CD4-positive, alpha-beta T cell treated with Interferon gamma for 1 hour (primary cell): ENCODE measurements at regions not wholly inside any gene's neighbourhood (a gene's known extent, or its start where the extent isn't known, plus 50 kb on each side); places are given as distances from the start of the nearest gene placed in this dataset.
"Not testable (repeated sequence)": the region's sequence is repeated elsewhere in the genome, so short reads cannot be mapped to it uniquely, and the experiment has no call there.

ENCODE experiments used
- DNase-seq: peaks from one replicate; pipeline ENCODE4 v3.0.0-alpha.2; 2020

DNA sequence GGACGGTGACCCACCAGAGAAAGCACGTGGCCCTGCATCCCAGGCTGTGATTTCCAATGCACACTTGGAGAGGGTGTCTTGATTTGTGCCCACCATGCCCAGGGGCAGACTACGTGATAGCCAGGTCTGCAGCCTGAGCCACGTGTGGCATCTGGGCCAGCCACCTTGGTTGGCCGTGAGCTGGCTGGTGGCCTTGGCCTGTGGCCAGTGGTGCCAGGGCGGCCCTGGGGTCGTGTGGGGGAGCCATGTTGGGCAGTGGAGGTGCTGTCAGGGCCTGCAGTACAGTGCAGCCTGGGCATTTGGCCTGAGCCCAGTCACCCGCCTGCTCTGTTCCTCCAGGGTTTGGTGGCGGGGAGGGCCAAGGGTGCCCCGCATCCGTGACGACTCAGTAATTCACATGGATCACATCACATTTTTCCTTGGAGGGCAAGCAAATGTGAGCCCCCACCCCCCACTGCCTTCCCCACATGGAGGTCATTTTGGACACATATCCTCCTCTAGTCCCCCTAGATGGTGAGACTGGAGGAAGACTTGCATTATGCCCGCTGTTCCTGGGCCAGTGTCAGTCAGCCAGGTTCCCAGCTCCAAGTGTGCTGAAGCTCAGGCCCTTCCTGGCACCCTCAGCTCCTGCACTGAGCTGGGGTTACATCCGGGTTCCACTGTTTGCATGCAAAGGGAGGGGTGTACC, 201.4 kb downstream of the UBE3A start:
- no peak for DNase-seq

DNA sequence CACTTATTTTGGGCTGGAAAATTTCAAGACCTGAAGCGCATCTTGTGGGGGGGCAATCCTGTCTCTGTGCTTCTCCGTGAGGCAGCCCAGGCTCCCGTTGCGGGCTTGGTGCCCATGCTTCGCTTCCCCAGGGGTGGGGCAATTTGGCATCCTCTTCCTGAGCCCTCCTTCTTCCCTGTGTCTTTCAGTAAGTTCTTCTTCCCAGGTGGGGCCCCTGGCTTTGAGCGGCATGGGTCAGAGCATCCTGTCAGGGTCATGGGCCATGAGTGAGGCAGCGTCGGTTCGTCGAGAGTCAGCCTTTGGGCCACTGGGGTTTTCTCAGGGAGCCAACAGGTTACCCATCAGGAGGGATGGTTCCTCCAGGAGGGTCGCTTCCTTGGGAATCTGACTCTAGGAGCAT, 200.7 kb downstream of the UBE3A start:
- DNase-seq: no peak

DNA sequence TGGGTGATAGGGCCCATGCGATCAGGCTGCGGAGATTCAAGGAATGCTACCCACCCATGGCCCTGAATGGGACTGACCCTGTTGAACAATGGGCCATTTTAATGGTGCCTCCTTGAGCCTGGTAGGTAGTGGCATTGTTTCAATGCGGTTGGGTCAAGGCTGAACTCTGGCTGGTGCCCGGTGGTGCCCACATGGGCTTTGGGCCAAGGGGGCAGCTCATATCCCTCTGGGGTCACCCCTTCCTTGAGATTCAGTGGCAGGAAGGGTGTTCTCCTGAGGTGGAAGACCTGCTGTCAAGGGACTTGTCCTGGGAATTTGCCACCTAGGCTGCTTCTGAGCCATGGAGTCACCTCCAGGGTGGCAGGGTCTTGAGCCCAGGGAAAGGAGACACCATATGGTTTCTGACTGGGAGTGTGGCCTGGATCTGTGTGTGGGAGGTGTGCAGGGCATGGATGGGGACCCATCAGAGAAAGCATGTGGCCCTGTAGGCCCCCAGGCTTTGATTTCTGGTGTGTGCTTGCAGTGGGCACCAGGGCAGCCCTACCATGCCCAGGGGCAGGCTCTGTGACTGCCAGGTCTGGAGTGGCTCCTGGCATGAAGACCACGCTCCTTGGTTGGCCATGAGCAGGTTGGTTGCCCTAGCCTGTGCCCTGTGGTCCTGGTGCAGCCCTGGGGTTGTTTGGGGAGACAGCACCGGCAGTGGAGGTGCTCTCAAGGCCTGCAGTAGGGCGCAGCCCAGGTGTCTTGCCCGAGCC, 199.9 kb downstream of the UBE3A start:
- DNase-seq: no peak

DNA sequence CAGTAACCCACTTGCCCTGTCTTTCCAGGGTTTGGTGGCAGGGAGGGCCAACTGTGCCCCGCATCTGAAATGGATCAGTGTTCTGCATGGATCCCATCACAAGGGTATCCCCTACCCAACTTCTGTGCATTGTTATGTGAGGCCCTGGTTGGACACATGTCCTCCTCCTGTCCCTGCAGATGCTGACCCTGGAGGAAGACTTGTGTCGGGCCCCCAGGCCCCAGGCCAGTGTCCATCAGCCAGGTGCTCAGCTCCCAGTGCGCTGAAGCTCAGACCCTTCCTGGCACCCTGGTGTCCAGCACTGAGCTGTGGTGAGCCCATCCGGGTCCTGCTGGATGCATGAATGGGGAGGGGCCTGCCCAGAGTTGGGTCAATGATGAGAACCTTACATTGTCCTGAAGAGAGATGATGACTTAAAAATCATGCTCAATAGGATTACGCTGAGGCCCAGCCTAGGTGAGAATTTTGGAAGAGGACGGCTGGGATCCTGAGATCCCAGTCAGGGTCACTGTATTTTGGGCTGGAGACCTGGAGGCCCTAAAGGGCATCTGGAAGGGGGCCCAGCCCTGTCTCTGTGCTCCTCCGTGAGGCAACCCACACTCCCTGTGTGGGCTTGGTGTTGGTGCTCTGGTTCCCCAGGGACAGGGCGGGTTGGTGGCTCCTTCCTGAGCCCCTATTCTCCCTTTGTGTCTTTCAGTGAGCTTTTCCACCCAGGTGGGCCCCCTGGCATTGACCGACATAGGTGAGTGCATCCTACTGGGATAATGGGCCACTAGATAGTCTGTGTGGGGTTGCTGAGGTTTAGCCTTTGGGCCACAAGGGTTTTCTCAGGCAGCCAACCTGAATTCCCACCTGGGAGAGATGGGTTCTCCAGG, 199.1 kb downstream of the UBE3A start:
- no peak for DNase-seq

DNA sequence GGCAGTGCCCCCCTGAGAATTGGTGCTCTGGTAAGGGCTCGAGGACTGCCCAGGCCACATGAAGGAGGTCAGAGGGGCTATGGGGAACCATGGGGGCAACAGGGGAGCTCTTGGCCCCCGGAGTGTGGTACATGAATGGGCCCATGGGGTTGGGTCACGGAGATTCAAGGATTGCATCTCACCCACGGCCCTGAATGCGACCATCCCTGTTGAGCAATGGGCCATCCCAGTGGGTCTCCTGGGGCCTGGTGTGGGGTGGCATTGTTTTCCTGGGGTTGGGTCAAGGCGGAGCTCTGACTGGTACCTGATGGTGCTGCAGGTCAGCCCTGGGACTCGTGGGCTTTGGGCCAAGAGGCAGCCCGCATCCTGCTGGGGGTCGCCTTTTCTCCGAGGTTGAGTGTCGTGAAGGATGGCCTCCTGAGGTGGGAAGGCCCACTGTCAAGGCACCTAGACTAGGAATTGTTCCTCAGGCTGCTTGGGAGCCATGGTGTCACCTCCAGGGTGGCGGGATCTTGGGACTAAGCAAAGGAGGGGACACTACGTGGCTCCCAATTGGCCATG, 198.3 kb downstream of the UBE3A start:
- no peak for DNase-seq

DNA sequence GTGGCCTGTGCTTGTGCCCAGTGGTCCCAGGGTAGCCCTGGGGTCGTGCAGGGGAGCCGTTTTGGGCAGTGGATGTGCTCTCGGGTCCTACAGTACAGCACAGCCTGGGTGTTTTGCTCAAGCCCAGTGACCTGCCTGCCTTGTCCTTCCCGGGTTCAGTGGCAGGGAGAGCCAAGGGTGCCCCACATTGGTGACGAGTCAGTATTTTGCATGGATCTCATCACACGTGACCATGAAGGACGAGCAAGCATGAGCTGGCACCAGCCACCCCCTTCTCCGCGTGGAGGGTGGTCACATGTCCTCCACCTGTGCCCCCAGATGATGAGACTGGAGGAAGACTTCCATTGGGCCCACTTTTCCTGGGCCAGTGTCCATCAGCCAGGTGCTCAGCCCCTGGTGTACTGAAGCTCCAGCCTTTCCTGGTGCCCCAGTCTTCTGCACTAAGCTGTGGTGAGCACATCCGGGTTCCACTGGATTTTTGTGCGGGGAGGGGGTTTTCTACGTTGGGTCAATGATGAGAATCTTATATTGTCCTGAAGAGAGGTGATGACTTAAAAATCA, 197.5 kb downstream of the UBE3A start:
- no peak for DNase-seq

DNA sequence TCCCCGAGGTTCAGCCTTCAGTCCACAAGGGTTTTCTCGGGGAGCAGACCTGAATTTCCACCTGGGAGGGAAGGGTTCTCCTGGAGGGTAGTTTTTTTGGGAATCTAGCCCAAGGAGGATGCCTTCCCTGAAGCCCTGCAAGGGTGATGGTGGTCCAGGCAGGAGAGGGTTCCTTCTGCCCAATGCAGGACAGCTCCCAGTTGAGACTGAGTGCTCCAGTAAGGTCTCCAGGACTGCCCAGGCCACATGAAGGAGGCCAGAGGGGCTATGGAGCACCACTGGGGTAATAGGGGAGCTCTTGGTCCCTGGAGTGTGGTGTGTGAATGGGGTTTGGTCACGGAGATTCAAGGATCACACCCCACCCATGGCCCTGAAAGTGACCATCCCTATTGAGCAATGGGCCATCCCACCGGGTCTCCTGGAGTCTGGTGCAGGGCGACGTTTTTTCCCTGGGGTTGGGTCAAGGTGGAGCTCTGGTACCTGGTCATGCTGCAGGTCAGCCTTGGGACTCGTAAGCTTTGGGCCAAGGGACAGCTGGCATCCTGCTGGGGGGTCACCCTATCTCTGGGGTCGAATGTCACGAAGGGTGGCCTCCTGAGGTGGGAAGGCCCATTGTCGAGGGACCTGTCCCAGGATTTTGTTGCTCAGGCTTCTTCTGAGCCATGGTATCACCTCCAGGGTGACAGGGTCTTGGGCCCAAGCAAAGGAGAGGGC, 196.5 kb downstream of the UBE3A start:
- no peak for DNase-seq

DNA sequence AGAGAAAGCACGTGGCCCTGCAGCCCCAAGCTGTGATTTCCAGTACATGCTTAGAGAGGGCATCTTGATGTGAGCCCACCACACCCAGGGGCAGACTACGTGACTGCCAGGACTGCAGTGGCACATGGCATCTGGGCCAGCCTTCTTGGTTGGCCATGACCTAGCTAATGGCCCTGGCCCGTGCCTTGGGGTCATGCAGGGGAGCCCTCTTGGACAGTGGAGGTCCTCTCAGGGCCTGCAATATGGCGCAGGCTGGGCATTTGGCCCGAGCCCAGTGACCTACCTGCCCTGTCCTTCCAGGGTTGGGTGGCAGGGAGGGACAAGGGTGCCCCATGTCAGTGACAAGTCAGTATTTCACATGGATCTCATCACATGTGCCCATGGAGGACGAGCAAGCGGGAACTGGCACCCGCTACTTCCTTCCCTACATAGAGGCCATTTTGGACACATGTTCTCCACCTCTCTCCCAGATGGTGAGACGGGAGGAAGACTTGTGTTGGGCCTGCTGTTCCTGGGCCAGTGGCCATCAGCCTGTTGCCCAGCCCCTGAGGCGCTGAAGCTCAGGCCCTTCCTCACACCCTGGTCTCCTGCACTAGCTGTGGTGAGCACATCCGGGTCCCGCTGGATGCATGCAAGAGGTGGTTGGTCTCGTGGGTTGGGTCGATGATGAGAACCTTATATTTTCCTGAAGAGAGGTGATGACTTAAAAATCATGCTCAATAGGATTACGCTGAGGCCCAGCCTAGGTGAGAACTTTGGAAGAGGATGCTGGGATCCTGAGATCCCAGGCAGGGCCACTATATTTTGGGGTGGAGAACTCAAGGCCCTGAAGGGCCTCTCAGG, 195.6 kb downstream of the UBE3A start:
- DNase-seq: no peak

DNA sequence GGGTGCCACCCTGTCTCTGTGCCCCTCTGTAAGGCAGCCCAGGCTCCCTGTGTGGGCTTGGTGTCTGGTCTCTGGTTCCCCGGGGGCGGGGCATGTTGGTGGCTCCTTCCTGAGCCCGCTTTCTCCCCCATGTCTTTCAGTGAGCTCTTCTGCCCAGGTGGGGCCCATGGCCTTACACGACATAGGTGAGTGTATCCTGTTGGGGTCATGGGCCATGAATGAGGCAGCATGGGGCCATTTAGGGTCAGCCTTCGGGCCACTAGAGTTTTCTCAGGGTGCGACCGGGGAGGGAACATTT, 195.1 kb downstream of the UBE3A start:
- DNase-seq: no peak

DNA sequence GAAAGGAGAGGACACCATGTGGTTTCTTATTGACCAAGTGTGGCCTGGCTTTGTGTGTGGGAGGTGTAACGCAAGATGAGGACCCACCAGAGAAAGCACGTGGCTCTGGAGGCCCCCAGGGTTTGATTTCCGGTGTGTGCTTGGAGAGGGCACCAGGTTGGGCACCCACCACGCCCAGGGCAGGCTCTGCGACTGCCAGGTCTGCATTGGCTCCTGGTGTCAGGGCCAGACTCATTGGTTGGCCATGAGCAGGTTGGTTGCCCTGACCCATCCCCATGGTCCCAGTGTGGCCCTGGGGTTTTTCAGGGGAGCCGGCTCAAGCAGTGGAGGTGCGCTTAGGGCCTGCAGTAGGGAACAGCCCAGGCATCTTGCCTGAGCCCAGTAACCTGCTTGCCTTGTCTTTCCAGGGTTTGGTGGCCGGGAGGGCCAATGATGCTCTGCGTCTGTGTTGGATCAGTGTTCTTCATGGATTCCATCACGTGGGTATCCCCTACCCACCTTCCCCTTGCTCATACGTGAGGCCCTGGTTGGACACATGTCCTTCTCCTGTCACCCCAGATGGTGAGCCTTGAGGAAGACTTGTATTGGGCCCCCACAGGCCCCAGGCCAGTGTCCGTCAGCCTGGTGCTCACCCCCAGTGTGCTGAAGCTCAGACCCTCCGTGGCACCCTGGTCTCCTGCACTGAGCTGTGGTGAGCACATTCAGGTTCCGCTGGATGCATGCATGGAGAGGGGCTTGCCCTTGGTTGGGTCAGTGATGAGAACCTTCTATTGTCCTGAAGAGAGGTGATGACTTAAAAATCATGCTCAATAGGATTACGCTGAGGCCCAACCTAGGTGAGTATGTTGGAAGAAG, 193.9 kb downstream of the UBE3A start:
- no peak for DNase-seq

DNA sequence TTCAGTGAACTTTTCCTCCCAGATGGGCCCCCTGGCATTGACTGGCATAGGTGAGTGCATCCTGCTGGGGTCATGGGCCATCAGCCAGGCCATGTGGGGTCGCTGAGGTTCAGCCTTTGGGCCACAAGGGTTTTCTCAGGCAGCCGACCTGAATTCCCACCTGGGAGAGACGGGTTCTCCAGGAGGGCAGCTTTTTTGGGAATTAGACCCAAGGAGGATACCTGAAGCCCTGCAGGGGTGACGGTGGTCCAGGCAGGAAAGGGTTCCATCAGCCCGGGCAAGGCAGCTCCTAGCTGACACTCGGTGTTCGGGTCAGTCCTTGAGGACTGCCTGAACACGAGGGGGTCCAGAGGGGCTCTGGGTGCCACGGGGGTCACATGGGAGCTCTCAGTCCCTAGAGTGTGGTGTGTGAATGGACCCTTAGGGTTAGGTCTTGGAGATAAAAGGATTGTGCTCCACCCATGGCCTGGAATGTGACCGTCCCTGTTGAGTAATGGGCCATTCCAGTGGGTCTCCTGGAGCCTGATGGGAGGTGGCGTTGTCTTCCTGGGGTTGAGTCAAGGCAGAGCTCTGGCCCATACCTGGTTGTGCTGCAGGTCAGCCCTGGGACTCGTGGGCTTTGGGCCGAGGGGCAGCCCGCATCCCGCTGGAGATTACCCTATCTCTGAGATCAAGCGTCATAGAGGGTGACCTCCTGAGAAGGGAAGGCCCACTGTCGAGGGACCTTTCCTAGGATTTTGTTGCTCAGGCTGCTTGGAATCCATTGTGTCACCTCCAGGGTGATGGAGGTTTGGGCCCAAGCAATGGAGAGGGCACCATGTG, 192.8 kb downstream of the UBE3A start:
- DNase-seq: no peak

DNA sequence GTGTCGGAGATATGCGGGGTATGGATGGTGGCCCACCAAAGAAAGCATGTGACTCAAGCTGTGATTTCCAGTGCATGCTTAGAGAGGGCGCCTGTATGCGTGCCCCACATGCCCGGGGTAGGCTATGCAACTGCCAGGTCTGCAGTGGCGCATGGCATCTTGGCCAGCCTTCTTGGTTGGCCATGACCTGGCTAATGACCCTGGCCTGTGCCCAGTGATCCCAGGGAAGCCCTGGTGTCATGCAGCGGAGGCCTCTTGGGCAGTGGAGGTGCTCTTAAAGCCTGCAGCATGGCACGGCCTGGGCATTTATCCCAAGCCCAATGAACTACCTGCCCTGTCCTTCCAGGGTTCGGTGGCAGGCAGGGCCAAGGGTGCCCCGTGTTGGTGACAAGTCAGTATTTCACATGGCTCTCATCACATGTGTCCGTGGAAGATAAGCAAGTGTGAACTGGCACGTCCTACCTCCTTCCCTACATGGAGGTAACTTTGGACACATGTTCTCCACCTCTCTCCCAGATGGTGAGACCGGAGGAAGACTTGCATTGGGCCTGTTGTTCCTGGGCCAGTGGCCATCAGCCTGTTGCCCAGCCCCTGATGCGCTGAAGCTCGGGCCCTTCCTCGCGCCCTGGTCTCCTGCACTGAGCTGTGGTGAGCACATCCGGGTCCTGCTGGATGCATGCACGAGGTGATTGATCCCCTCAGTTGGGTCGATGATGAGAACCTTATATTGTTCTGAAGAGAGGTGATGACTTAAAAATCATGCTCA, 192.0 kb downstream of the UBE3A start:
- no peak for DNase-seq

DNA sequence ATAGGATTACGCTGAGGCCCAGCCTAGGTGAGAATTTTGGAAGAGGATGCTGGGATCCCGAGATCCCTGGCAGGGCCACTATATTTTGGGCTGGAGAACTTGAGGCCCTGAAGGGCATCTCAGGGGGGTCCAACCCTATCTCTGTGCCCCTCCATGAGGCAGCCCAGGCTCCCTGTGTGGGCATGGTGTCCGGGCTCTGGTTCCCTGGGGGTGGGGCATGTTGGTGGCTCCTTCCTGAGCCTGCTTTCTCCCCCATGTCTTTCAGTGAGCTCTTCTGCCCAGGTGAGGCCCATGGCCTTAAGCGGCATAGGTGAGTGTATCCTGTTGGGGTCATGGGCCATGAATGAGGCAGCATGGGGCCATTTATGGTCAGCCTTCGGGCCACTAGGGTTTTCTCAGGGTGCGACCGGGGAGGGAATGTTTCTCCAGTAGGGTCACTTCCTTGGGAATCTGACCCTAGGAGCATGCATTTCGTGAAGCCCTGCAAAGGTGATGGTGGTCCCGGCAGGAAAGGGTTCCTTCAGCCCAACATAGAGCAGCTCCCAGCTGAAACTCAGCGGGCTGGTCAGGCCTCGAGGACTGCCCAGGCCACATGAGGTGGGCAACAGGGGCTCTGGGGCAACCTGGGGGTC, 191.3 kb downstream of the UBE3A start:
- no peak for DNase-seq

DNA sequence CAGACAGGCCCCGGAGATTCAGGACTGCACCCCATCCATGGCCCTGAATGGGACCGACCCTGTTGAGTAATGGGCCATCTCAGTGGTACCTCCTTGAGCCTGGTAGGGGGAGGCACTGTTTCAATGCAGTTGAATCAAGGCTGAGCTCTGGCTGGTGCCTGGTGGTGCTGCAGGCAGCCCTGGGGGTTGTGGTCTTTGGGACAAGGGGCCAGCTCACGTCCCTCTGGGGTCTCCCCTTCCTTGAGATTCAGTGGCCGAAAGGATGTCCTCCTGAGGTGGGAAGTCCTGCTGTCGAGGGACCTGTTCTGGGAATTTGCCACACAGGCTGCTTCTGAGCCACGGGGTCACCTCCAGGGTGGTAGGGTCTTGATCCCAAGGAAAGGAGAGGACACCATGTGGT, 190.7 kb downstream of the UBE3A start:
- DNase-seq: not testable (repeated sequence)

DNA sequence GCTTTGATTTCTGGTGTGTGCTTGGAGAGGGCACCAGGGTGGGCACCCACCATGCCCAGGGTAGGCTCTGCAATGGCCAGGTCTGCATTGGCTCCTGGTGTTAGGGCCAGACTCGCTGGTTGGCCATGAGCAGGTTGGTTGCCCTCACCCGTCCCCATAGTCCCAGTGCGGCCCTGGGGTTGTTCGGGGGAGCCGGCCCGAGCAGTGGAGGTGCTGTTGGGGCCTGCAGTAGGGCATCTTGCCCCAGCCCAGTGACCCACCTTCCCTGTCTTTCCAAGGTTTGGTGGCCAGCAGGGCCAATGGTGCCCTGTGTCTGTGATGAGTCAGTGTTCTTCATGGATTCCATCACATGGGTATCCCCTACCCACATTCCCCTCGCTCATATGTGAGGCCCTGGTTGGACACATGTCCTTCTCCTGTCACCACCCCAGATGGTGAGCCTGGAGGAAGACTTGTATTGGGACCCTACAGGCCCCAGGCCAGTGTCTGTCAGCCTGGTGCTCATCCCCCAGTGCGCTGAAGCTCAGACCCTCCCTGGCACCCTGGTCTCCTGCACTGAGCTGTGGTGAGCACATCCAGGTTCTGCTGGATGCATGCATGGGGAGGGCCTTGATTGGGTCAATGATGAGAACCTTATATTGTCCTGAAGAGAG, 190.1 kb downstream of the UBE3A start:
- no peak for DNase-seq

DNA sequence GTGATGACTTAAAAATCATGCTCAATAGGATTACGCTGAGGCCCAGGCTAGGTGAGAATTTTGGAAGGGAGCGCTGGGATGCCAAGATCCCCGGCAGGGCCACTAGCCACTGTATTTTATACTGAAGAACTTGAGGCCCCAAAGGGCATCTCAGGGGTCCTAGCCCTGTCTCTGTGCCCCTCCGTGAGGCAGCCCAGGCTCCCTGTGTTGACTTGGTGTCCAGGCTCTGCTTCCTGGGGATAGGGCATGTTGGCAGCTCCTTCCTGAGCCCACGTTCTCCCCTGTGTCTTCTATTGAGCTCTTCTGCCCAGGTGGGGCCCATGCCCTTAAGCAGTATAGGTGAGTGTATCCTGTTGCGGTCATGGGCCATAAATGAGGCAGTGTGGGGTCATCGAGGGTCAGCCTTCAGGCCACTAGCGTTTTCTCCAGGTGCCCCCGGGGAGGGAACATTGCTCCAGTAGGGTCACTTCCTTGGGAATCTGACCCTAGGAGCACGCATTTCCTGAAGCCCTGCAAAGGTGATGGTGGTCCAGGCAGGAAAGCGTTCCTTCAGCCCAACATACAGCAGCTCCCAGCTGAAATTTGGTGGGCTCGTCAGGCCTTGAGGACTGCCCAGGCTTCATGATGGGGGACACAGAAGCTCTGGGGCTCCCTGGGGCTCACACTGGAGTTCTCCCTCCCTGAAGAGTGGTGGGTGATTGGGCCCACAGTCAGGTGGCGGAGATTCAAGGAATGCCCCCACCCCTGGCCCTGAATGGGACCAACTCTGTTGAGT, 189.4 kb downstream of the UBE3A start:
- no peak for DNase-seq

DNA sequence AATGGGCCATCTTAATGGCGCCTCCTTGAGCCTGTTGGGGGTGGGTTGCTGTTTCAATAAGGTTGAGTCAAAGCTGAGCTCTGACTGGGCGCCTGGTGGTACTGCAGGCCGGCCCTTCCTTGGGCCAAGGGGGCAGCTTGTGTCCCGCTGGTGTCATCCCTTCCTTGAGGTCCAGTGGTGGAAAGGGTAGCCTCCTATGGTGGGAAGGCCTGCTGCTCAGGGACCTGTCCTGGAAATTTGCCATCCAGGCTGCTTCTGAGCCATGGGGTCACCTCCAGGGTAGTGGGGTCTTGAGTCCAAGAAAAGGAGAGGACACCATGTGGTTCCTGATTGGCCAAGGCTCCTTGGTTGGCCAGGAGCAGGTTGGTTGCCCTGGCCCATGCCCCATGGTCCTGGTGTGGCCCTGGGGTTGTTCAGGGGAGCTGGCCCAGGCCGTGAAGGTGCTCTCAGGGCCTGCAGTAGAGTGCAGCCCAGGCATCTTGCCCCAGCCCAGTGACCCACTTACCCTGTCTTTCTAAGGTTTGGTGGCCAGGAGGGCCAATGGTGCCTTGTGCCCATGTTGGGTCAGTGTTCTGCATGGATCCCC, 188.7 kb downstream of the UBE3A start:
- DNase-seq: no peak
